ENCODE measurements at regions not wholly inside any gene's neighbourhood (a gene's known extent, or its start where the extent isn't known, plus 50 kb on each side); places are given as distances from the start of the nearest gene placed in this dataset.

DNA sequence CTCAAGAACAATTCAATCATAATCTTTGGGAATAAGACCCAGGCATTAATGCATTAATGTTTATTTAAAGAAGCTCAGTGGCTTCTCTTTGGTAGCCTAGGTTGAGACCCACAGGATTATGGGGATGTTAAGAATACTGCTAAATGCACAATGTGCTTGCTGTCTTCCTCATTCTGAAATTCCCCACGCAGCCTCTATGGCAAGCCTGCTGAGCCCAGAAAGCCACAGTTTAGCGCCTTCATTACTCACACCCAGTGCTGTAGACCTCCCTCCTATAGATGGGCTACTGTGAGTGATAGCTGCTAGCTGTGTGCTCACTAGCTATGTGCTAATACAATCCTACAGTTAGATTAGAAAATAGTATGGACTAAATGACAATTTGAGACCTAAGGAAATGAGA, 90.6 kb downstream of the TNFSF13B start:
- no peak for DNase-seq (ENCODE audit: low spot score)
- ChIA-PET CTCF (no interaction called here), POLR2A (ENCODE audit: low non-redundant PET) (no interaction called here)
- H3K27ac ChIP-seq: no peak overlapping the region
- TF ChIP-seq, protein P1, sequence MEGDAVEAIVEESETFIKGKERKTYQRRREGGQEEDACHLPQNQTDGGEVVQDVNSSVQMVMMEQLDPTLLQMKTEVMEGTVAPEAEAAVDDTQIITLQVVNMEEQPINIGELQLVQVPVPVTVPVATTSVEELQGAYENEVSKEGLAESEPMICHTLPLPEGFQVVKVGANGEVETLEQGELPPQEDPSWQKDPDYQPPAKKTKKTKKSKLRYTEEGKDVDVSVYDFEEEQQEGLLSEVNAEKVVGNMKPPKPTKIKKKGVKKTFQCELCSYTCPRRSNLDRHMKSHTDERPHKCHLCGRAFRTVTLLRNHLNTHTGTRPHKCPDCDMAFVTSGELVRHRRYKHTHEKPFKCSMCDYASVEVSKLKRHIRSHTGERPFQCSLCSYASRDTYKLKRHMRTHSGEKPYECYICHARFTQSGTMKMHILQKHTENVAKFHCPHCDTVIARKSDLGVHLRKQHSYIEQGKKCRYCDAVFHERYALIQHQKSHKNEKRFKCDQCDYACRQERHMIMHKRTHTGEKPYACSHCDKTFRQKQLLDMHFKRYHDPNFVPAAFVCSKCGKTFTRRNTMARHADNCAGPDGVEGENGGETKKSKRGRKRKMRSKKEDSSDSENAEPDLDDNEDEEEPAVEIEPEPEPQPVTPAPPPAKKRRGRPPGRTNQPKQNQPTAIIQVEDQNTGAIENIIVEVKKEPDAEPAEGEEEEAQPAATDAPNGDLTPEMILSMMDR (conservative IDR thresholded peaks at IDR 0.05; ENCODE audit: low read depth): no peak

DNA sequence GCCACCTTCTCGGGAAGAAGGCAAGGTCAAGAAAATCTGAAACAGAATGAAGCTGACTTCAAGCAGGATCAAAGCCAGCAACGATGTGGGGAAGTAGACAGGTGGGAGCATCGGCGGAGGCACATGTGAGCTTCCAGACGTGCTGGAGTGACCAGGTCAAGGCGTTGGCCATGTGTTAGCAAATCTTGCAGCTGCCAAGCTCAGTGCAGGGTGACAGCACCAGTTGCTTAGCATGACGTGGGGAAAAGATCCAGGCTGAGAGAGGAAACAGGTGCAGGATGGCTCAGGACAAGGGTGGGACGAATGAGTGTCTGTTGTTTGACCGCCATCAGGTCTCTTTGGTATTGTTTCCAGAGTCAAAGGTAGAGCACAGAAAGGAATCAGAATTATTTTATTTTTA, 92.3 kb downstream of the TNFSF13B start:
- no peak overlapping the region for H3K27ac ChIP-seq
- TF ChIP-seq, protein P1 (conservative IDR thresholded peaks at IDR 0.05; ENCODE audit: low read depth): no peak
- DNase-seq (ENCODE audit: low spot score): no peak
- ChIA-PET CTCF (interaction anchor here (0.7 kb wide), 1 partner anchor 547 kb away, joined by 4 read pairs; no protein-coding TSS in a partner anchor), POLR2A (ENCODE audit: low non-redundant PET) (no interaction called here)

DNA sequence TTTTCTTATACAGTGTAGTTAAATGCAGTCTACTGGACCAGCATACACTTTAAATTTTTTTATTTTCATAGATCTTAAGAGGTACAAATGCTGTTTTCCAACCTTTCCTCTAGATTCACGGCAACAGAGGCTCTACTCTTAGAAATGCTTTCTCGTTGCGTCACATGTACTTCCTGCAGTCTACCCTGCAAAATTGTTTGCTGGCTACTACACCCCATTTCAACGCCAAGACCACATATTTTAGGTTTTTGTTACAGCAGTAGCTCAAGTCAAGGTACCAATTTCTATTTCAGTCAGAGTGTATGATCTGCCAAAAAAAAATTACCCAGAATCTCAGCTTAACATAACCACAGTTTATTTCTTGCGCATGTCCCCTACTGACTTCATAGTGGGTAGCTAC, 94.1 kb downstream of the TNFSF13B start:
- CTCF ChIA-PET: interaction anchor here (1.5 kb wide), 1 partner anchor 21 kb away, joined by 4 read pairs; no protein-coding TSS in a partner anchor
- POLR2A ChIA-PET (ENCODE audit: low non-redundant PET): no interaction called here
- H3K27ac ChIP-seq: no peak overlapping the region
- DNase-seq (ENCODE audit: low spot score): no peak
- TF ChIP-seq, protein P1 (conservative IDR thresholded peaks at IDR 0.05; ENCODE audit: low read depth): no peak

DNA sequence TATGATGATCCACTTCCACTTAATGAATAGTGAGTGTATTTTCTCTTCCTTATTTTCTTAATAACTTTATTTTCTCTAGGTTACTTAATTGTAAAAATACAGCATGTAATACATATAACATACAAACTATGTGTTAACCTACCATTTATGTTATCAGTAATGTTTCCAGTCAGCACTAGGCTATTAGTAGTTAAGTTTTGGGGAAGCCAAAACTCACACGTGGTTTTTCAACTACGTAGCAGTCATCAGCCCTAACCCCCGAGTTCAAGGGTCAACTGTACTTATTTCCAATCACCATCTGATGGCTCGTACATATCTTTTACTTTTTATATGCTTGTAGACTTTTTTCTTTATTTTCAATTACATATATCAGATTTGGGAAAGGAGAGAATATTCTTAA, 95.7 kb downstream of the TNFSF13B start:
- ChIA-PET POLR2A (ENCODE audit: low non-redundant PET) (no interaction called here), CTCF (no interaction called here)
- TF ChIP-seq, protein P1 (conservative IDR thresholded peaks at IDR 0.05; ENCODE audit: low read depth): no peak
- no peak for DNase-seq (ENCODE audit: low spot score)
- H3K27ac ChIP-seq: no peak overlapping the region

DNA sequence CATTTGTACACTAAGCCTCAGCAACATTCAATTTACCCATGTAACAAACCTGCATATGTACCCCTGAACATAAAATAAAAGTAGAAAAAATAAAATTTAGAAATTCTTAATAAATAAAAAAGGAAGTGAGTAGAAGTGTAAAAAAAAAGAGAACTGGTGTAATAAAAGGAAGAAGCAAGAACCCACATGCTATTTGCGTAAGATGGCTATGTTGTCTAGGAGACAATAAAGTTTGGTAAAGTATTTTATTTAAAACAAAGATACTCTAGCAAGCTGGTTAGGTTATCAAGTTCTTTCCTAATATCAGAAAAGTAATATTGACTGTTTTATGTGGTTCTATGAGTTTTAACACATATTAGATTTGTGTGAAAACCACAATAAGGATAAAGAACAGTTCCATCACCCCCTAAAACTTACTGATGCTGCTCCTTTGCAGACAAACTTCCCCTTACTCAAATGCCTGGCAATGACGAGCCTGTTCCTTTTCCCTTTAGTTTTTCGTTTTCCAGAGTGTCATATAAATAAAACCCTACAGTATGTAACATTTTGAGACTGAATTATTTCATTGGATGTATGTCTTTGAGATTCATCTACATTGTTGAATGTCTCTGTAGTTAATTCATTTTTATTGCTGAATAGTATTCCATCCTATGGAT, 98.9 kb downstream of the TNFSF13B start:
- DNase-seq (ENCODE audit: low spot score): no peak
- TF ChIP-seq, protein P1 (conservative IDR thresholded peaks at IDR 0.05; ENCODE audit: low read depth): no peak
- ChIA-PET POLR2A (ENCODE audit: low non-redundant PET) (no interaction called here), CTCF (no interaction called here)
- no peak overlapping the region for H3K27ac ChIP-seq

DNA sequence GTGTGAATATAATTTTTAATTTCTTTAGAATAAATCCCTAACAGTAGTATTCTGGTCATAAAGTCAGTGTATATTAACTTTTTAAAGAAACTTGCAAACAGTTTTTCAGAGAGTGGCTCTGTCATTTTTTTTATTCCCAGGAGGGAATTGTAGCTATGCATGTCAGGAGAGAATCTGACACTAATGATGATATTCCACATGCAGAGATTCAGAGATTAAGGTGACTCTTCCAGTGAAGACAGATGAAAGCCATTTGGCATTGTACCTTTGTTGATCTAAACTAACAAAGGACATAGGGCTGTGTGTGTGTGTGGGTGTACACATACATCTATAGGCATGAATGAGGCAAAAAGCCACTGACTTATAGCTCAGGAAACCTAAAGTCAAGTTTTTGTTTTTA, 99.9 kb downstream of the TNFSF13B start:
- no peak overlapping the region for H3K27ac ChIP-seq
- TF ChIP-seq, protein P1 (conservative IDR thresholded peaks at IDR 0.05; ENCODE audit: low read depth): no peak
- DNase-seq (ENCODE audit: low spot score): no peak
- CTCF ChIA-PET: interaction anchor here (0.6 kb wide), 2 partner anchors 370 to 526 kb away, joined by 3 read pairs; no protein-coding TSS in a partner anchor
- POLR2A ChIA-PET (ENCODE audit: low non-redundant PET): no interaction called here

Measured in RWPE1 (cell line).